Activated CD4-positive, alpha-beta T cell treated with anti-CD3 and anti-CD28 coated beads for 36 hours (primary cell): ENCODE measurements at regions not wholly inside any gene's neighbourhood (a gene's known extent, or its start where the extent isn't known, plus 50 kb on each side); places are given as distances from the start of the nearest gene placed in this dataset.

Experiments used
- ATAC-seq: fragments of 200-7000 bp; cut with Tn5 transposase; one replicate; pipeline ENCODE4 v1.10.0; 2021; ENCODE audit warnings: mild to moderate bottlenecking, moderate library complexity
- CTCF ChIA-PET: fragments of 350-600 bp; sonication (Branson Sonifier 250); formaldehyde crosslinking; loops from one replicate; lab custom pipeline; 2021; ENCODE audit warnings: antibody characterized with exemption; lab: Charles Lee
- POLR2A ChIA-PET: fragments of 350-600 bp; sonication (Branson Sonifier 250); formaldehyde crosslinking; loops from one replicate; lab custom pipeline; 2021; ENCODE audit warnings: antibody characterized with exemption, inconsistent platforms; lab: Charles Lee
- DNase-seq: peaks from one replicate; pipeline ENCODE4 v3.0.0-alpha.2; 2020
- H3K27ac Mint-ChIP-seq: one replicate; pipeline ENCODE4 v1.8.0; 2021; ENCODE audit warnings: mixed read lengths
- H3K27me3 Mint-ChIP-seq: one replicate; pipeline ENCODE4 v1.8.0; 2021; ENCODE audit warnings: mixed read lengths
- H3K36me3 Mint-ChIP-seq: one replicate; pipeline ENCODE4 v1.8.0; 2021; ENCODE audit warnings: low read depth, mixed read lengths
- H3K4me1 Mint-ChIP-seq: one replicate; pipeline ENCODE4 v1.8.0; 2021; ENCODE audit warnings: mixed read lengths
- H3K4me3 Mint-ChIP-seq: one replicate; pipeline ENCODE4 v1.8.0; 2021; ENCODE audit warnings: mild to moderate bottlenecking, moderate library complexity, mixed read lengths
- H3K9me3 Mint-ChIP-seq: one replicate; pipeline ENCODE4 v1.8.0; 2021; ENCODE audit warnings: low read depth, mixed read lengths
- intact Hi-C, 2 experiments: fragments of 100-400 bp; cut with DNase I in 1 of 2; cut with micrococcal nuclease in 1 of 2; formaldehyde crosslinking; loops; one replicate each; pipeline versions ENCODE4 v1.14.2 to v1.15.1; 2022 to 2024; cut with DNase I, micrococcal nuclease

DNA sequence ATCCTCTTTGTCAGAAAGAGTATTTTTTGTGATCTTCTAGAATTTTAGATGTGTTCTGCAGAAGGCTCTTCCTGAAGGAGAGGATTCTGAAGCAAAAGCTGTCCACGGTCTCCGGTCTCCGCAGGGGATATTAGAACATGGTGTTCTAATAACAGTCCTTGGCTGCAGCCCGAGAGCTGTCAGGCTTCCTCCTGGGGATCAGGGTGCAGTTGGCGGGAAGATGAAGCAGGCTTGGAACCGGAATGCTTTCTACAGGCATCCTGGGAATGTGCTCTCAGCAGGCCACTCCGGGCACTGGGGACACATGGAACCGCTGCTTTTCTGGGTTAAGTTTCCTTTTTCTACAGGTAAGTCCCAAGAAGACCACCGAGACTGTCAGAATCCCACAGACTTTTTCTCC lies 118.6 kb upstream of the PARD3 start:
- POLR2A ChIA-PET: interaction anchor here (0.6 kb wide), 1 partner anchor 162 kb away, joined by 3 read pairs; no protein-coding TSS in a partner anchor
- peaks cover 2% of the 10 kb centered on the region for H3K27me3 Mint-ChIP-seq
- no peak for DNase-seq
- no peaks in the 10 kb centered on the region for H3K4me1 Mint-ChIP-seq
- no peak overlapping the region for H3K4me3 Mint-ChIP-seq
- H3K9me3 Mint-ChIP-seq: no peaks in the 10 kb centered on the region
- ATAC-seq: no peak
- CTCF ChIA-PET: no interaction called here
- intact Hi-C loops: no loop called here
- H3K36me3 Mint-ChIP-seq: no peaks in the 10 kb centered on the region
- no peak overlapping the region for H3K27ac Mint-ChIP-seq

DNA sequence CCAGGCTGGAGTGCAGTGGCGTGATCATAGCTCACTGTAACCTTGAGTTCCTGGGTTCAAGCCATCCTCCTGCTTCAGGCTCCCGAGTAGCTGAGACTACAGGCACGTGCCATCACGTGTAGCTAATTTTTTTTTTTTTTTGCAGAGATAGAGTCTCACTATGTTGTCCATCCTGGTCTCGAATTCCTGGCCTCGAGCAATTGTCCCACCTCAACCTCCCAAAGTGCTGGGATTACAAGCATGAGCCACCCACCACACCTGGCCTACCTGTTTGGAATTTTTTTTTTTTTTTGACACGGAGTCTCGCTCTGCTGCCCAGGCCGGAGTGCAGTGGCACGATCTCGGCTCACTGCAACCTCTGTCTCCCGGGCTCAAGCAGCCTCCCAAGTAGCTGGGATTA lies 117.1 kb upstream of the PARD3 start:
- no peak overlapping the region for H3K4me3 Mint-ChIP-seq
- no peak for ATAC-seq
- no peaks in the 10 kb centered on the region for H3K36me3 Mint-ChIP-seq
- H3K27ac Mint-ChIP-seq: no peak overlapping the region
- intact Hi-C loops: no loop called here
- H3K27me3 Mint-ChIP-seq: peaks cover 2% of the 10 kb centered on the region
- ChIA-PET POLR2A (no interaction called here), CTCF (no interaction called here)
- H3K4me1 Mint-ChIP-seq: no peaks in the 10 kb centered on the region
- DNase-seq: no peak
- H3K9me3 Mint-ChIP-seq: no peaks in the 10 kb centered on the region

DNA sequence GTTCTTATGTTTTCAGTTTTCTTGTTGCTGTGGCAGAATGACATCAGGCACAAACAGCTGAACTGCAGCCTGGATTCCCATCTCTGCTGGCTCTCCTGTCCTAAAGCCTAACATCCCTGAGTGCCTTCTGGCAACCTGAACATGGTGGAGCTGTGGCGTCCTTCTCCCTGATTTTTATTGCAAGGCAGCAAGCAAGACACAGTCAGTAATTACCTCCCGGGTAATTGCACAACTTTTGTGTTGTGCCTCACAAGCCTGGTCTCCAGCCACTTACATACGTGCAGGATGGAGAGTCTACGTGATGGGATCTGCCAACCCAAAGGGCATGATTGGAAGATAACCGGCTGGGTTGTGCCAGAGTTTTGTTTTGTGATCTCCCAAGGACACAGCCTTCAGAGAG lies 116.1 kb upstream of the PARD3 start:
- H3K4me1 Mint-ChIP-seq: no peaks in the 10 kb centered on the region
- ChIA-PET CTCF (no interaction called here), POLR2A (no interaction called here)
- intact Hi-C loops: no loop called here
- H3K27ac Mint-ChIP-seq: no peak overlapping the region
- no peak overlapping the region for H3K4me3 Mint-ChIP-seq
- H3K36me3 Mint-ChIP-seq: no peaks in the 10 kb centered on the region
- no peaks in the 10 kb centered on the region for H3K9me3 Mint-ChIP-seq
- ATAC-seq: no peak
- H3K27me3 Mint-ChIP-seq: peaks cover 2% of the 10 kb centered on the region
- DNase-seq: no peak

DNA sequence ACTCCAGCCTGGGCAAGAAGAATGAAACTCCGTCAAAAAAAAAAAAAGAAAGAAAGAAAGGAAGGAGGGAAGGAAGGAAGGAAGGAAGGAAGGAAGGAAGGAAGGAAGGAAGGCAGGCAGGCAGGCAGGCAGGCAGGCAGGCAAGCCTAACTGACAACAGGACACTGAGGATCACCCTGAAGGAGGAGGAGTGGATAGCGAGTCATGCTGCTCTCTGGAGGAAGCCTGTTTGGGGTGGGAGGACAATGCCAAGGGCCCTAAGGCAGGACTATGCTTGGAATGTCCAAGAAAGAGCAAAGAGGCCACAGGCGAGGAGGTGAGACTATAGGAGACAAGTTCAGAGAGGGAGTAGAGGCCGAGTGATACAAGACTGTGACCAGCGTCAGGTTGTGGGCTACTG lies 107.0 kb upstream of the PARD3 start:
- DNase-seq: no peak
- H3K27ac Mint-ChIP-seq: no peak overlapping the region
- ATAC-seq: no peak
- no peaks in the 10 kb centered on the region for H3K4me1 Mint-ChIP-seq
- peaks cover 6% of the 10 kb centered on the region for H3K27me3 Mint-ChIP-seq
- H3K9me3 Mint-ChIP-seq: peaks cover 10% of the 10 kb centered on the region
- intact Hi-C loops: no loop called here
- H3K36me3 Mint-ChIP-seq: no peaks in the 10 kb centered on the region
- H3K4me3 Mint-ChIP-seq: no peak overlapping the region
- ChIA-PET CTCF (no interaction called here), POLR2A (no interaction called here)

DNA sequence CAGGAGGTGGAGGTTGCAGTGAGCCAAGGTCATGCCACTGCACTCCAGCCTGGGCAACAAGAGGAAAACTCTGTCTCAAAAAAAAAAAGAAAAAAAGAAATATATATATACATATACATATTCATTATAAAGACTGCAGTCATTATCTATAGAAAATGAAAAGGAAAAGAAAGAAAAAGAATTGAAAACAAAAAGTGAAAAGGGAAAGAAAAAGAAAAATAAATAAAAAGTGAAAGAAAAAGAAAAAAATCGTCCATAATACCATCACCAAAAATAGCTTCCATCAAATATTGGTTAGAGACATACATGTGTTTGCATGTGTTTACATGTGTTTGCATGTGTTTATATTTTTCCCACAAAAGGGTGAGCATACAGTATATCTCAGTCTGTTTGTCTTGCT lies 105.5 kb upstream of the PARD3 start:
- ChIA-PET POLR2A (no interaction called here), CTCF (interaction anchor here (0.7 kb wide), 1 partner anchor 19 kb away, joined by 3 read pairs; no protein-coding TSS in a partner anchor)
- Mint-ChIP-seq H3K4me1 (peaks cover 5% of the 10 kb centered on the region), H3K36me3 (no peaks in the 10 kb centered on the region), H3K9me3 (peaks cover 10% of the 10 kb centered on the region), H3K4me3 (no peak overlapping the region), H3K27ac (no peak overlapping the region), H3K27me3 (peaks cover 6% of the 10 kb centered on the region)
- no peak for ATAC-seq
- intact Hi-C loops: no loop called here
- DNase-seq: no peak

DNA sequence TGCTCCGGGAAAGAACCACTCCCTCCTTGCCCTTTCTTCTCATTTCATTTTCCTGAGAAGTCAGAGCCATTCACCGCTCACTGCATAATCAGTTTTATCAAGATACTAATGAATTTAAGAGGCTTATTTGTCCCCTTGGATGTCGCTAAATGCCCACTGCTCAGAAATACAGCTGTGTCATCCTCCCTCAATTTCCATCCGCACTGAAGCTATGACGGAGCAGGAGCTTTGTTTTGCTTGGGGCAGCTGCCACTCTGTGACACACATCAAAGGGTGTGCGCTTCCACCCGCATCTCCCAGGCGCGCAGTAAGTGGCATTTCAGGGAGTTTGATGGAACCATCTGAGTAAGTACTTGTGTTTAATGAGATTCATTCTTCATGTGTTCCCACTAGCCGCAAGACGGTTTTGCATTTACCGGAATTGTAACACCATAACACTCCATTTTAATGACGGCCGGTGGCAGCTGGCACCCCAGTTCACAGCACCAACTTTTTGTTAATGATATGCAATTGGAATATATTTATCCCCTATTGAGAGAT lies 103.8 kb upstream of the PARD3 start:
- DNase-seq: no peak
- intact Hi-C loops: no loop called here
- no peak for ATAC-seq
- Mint-ChIP-seq H3K27me3 (peaks cover 6% of the 10 kb centered on the region), H3K4me3 (no peak overlapping the region), H3K36me3 (no peaks in the 10 kb centered on the region), H3K27ac (no peak overlapping the region), H3K4me1 (peaks cover 5% of the 10 kb centered on the region), H3K9me3 (peaks cover 3% of the 10 kb centered on the region)
- ChIA-PET CTCF (no interaction called here), POLR2A (no interaction called here)

DNA sequence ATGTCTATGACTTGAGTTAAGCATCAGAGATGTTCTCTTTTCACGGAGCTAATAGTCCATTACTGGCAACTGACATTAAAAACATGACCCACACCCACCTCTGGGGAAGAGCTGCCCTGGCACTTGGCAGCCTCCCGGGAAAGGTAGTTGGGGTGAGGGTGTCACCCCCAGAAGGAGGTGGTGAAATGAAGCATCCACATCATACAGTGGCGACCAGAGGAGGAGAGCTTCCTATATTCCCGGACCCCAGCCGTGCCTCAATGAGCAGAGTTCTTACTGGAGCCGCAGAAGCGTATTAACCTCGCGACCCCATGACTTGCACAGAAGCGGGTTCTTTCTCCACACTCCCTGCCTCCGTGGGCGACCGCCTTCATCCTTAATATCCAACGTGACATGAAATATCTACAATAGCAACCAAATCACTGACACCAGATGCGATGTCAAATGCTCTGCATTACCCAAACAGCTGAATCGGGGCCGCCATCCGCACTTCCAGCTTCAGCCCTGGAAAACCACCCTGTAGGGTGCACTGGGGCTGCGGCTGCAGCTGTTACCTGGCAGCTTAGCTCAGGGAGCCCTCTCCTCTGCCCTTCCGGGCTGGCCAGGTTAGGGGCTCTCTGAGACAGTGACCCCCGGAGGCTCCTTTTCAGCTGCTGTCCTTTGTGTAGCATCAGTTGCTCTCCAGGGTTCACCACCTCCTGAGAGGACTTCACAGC lies 103.1 kb upstream of the PARD3 start:
- ChIA-PET CTCF (interaction anchor here (0.5 to 1.4 kb wide), 2 partner anchors 263 to 283 kb away, joined by 3 to 4 read pairs; no protein-coding TSS in a partner anchor), POLR2A (no interaction called here)
- Mint-ChIP-seq H3K27ac (no peak overlapping the region), H3K27me3 (peaks cover 6% of the 10 kb centered on the region), H3K9me3 (peaks cover 3% of the 10 kb centered on the region), H3K4me1 (peaks cover 5% of the 10 kb centered on the region), H3K4me3 (no peak overlapping the region), H3K36me3 (no peaks in the 10 kb centered on the region)
- DNase-seq: no peak
- intact Hi-C loops: no loop called here
- ATAC-seq: no peak

DNA sequence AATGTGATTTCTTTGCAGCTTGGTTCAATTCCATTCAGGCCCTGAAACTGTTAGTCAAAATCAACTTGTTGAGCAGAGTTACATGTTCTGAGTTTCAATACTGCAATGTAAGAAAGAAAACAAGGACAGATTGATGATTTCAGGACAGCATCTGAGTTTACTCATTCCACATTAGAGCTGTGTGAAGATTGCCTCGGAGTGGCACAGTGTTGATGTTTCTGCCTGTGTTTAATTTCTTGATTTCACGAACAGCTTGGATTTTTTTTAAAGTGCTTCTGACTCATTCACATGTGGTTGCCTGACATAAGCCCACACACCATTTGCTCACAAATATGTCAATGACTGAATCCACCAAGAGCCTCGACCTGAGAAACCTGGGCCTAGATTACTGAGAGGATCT lies 101.2 kb upstream of the PARD3 start:
- intact Hi-C loops: no loop called here
- Mint-ChIP-seq H3K4me1 (peaks cover 5% of the 10 kb centered on the region), H3K4me3 (no peak overlapping the region), H3K36me3 (no peaks in the 10 kb centered on the region), H3K27ac (no peak overlapping the region), H3K27me3 (peaks cover 6% of the 10 kb centered on the region), H3K9me3 (no peaks in the 10 kb centered on the region)
- CTCF ChIA-PET: interaction anchor here (0.6 to 1.0 kb wide), 2 partner anchors 96 to 434 kb away, joined by 3 read pairs; no protein-coding TSS in a partner anchor
- ATAC-seq: peak; percentile 92
- POLR2A ChIA-PET: interaction anchor here (0.6 to 1.1 kb wide), 2 partner anchors 100 to 280 kb away, joined by 3 read pairs; no protein-coding TSS in a partner anchor
- DNase-seq: peak; percentile 29

DNA sequence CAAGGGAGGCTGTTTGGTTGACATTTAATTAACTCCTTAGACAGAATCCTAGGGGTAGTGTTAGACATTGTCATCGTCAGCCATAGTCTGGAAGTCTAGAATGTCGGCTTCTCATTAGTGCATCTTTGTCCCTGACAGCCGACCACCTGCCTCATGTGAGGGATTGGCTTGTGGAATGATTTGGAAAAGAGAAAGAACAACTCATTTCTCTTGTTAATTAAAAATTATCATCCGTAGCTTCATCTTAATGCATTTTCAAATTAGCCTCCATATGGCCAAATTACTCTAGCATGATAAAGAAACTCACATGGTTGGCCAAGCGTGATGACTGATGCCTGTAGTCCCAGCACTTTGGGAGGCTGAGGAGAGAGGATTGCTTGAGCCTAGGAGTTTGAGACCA lies 97.7 kb upstream of the PARD3 start:
- Mint-ChIP-seq H3K4me1 (peaks cover 5% of the 10 kb centered on the region), H3K9me3 (no peaks in the 10 kb centered on the region), H3K27ac (no peak overlapping the region), H3K36me3 (no peaks in the 10 kb centered on the region), H3K27me3 (peaks cover under 1% of the 10 kb centered on the region), H3K4me3 (no peak overlapping the region)
- DNase-seq (no peak), ATAC-seq (no peak)
- ChIA-PET POLR2A (no interaction called here), CTCF (no interaction called here)
- intact Hi-C loops: no loop called here

DNA sequence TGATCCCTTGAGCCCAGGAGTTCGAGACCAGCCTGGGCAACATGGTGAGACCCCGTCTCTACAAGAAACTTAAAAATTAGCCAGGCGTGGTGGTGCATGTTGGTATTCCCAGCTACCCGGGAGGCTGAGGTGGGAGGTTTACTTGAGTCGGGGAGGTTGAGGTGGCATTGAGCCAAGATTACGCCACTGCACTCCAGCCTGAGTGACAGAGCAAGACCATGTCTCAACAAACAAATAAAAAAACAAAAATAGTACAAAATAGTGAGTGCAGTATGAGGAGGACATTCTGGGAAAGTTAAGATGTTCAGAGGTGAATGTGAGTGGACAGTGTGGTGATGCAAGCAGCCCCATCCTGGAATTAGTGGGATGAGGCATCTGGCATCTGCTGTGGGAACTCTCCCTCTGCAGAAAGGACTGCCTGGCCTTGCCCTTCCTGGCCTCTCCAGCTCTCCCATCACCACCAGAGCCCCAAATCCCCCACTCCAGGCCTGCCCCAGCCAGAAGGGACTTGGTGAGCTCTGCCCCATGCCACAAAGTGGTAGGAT lies 96.6 kb upstream of the PARD3 start:
- ATAC-seq (no peak), DNase-seq (no peak)
- Mint-ChIP-seq H3K9me3 (no peaks in the 10 kb centered on the region), H3K27ac (no peak overlapping the region), H3K27me3 (no peaks in the 10 kb centered on the region), H3K4me1 (peaks cover 5% of the 10 kb centered on the region), H3K4me3 (no peak overlapping the region), H3K36me3 (no peaks in the 10 kb centered on the region)
- ChIA-PET CTCF (no interaction called here), POLR2A (no interaction called here)
- intact Hi-C loops: no loop called here

DNA sequence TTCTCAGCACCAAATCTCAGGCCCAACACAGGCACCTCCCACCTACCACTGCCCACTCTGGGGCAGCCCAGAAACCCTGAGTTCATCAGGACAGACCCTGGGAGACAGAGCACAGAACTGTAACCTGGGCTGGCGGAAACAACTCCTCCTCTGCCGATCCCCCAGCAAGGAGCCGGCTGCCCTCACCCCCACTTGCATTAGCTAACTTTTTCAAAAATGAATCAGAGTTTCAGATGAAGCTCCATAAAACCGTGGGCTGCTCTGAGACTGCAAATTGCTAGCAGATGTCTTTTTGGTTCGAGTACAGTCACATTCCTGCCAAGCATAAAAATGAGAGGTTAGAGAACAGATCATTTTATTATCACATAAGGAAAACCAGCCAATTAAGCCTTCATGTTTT lies 93.4 kb upstream of the PARD3 start:
- H3K27me3 Mint-ChIP-seq: no peaks in the 10 kb centered on the region
- no peak for ATAC-seq
- intact Hi-C loops: no loop called here
- H3K27ac Mint-ChIP-seq: no peak overlapping the region
- DNase-seq: no peak
- H3K4me3 Mint-ChIP-seq: no peak overlapping the region
- ChIA-PET CTCF (interaction anchor here (0.6 to 1.4 kb wide), 3 partner anchors 15 to 724 kb away, joined by 3 to 4 read pairs (median 3); no protein-coding TSS in a partner anchor), POLR2A (no interaction called here)
- no peaks in the 10 kb centered on the region for H3K9me3 Mint-ChIP-seq
- H3K36me3 Mint-ChIP-seq: no peaks in the 10 kb centered on the region
- H3K4me1 Mint-ChIP-seq: no peaks in the 10 kb centered on the region
